HG02571 (cell line): ENCODE measurements at regions not wholly inside any gene's neighbourhood (a gene's known extent, or its start where the extent isn't known, plus 50 kb on each side); places are given as distances from the start of the nearest gene placed in this dataset.

ENCODE experiments used
- ATAC-seq: cut with Tn5 transposase; IDR thresholded peaks from one replicate; pipeline ENCODE4 v1.9.1; 2021; ENCODE audit warnings: mild to moderate bottlenecking, moderate library complexity; ENCODE audit not compliant: unreplicated experiment

GRCh38 chr13:77425705-77426104 lies 98.8 kb upstream of the MYCBP2 start:
- no peak for ATAC-seq

- ATAC-seq: no peak
These were observed 96.4 kb upstream of the MYCBP2 start for GRCh38 chr13:77423296-77423695.

- ATAC-seq: no peak
These were observed 95.8 kb upstream of the MYCBP2 start for GRCh38 chr13:77422724-77423123.

- ATAC-seq: no peak
These were observed 91.0 kb upstream of the MYCBP2 start for GRCh38 chr13:77417897-77418296.

- ATAC-seq: no peak
These were observed 89.8 kb upstream of the MYCBP2 start for GRCh38 chr13:77416666-77417212.

- peak; percentile 72 for ATAC-seq
These were observed 88.6 kb upstream of the MYCBP2 start for GRCh38 chr13:77415253-77416071.

- no peak for ATAC-seq
These were observed 86.0 kb upstream of the MYCBP2 start for GRCh38 chr13:77412860-77413259.

- ATAC-seq: no peak
These were observed 85.3 kb upstream of the MYCBP2 start for GRCh38 chr13:77412116-77412635.

- ATAC-seq: no peak
These were observed 82.5 kb upstream of the MYCBP2 start for GRCh38 chr13:77409412-77409811.

- ATAC-seq: no peak
These were observed 79.9 kb upstream of the MYCBP2 start for GRCh38 chr13:77406644-77407440.

GRCh38 chr13:77398825-77399620 lies 72.1 kb upstream of the MYCBP2 start:
- ATAC-seq: no peak

GRCh38 chr13:77397636-77398035 lies 70.7 kb upstream of the MYCBP2 start:
- ATAC-seq: no peak

GRCh38 chr13:77391475-77391874 lies 64.6 kb upstream of the MYCBP2 start:
- ATAC-seq: no peak

GRCh38 chr13:77390391-77390790 lies 63.5 kb upstream of the MYCBP2 start:
- no peak for ATAC-seq

- no peak for ATAC-seq
These were observed 62.7 kb upstream of the MYCBP2 start for GRCh38 chr13:77389625-77390000.

- ATAC-seq: no peak
These were observed 62.2 kb upstream of the MYCBP2 start for GRCh38 chr13:77388944-77389624.

GRCh38 chr13:77387607-77388200 lies 60.8 kb upstream of the MYCBP2 start:
- no peak for ATAC-seq

GRCh38 chr13:77386880-77387606 lies 60.1 kb upstream of the MYCBP2 start:
- ATAC-seq: no peak

GRCh38 chr13:77386046-77386445 lies 59.2 kb upstream of the MYCBP2 start:
- ATAC-seq: no peak
